Fibroblast of lung (primary cell): ENCODE measurements at regions not wholly inside any gene's neighbourhood (a gene's known extent, or its start where the extent isn't known, plus 50 kb on each side); places are given as distances from the start of the nearest gene placed in this dataset.

ENCODE experiments used
- CTCF ChIP-seq, 2 donors: IDR thresholded peaks in 1 of 2; conservative IDR thresholded peaks in 1 of 2; 1 replicate in 1 of 2; 2 replicates in 1 of 2; pipeline ENCODE4 v1.5.1; 2011 to 2012; ENCODE audit warnings: low read length in 2 of 2, control low read depth in 1 of 2, inconsistent platforms in 1 of 2, low read depth in 1 of 2, mild to moderate bottlenecking in 1 of 2
- EZH2 ChIP-seq: IDR thresholded peaks from 2 replicates; pipeline ENCODE4 v1.5.1; 2012; ENCODE audit warnings: low read length, control low read depth, mild to moderate bottlenecking; ENCODE audit errors: missing control alignments

GRCh38 chr9:30048396-30048795 is 2336.0 kb upstream of the ACO1 start:
- TF ChIP-seq EZH2 (no peak), CTCF (conservative IDR thresholded peaks at IDR 0.05 in 1 of 2, IDR thresholded peaks at IDR 0.05 in 1 of 2; ENCODE audit: low read depth in 1 of 2, low read length in 2 of 2) (no peak)
